Body of pancreas (tissue), 4 donors: ENCODE measurements at regions not wholly inside any gene's neighbourhood (a gene's known extent, or its start where the extent isn't known, plus 50 kb on each side); places are given as distances from the start of the nearest gene placed in this dataset.

Experiments
- ATAC-seq: fragments of 150-250 bp; one replicate; pipeline ENCODE4 v1.9.1; 2016
- DNase-seq, 4 donors: peaks; one replicate each; pipeline ENCODE4 v3.0.0-alpha.2; 2019
- H3K27ac ChIP-seq, 4 donors: fragments of 200-600 bp; sonication (generic); 1 replicate in 3 of 4; 2 replicates in 1 of 4; pipeline versions ENCODE4 v1.5.1 to v1.6.1; 2016 to 2019; ENCODE audit warnings: mild to moderate bottlenecking in 1 of 4, mixed read lengths in 1 of 4, moderate library complexity in 1 of 4
- H3K27me3 ChIP-seq, 2 donors: fragments of 200-600 bp; sonication (generic); one replicate each; pipeline ENCODE4 v1.6.0; 2016; ENCODE audit warnings: mild to moderate bottlenecking in 1 of 2
- H3K36me3 ChIP-seq, 2 donors: fragments of 200-600 bp; sonication (generic); replicated peaks in 1 of 2; 2 replicates each; pipeline ENCODE4 v1.5.1; 2016; ENCODE audit warnings: low read depth in 2 of 2; ENCODE audit not compliant: insufficient read depth in 1 of 2
- H3K4me1 ChIP-seq: fragments of 200-600 bp; sonication (generic); one replicate; pipeline ENCODE4 v1.6.0; 2016
- H3K4me3 ChIP-seq, 2 donors: fragments of 200-600 bp; sonication (generic); 1 replicate in 1 of 2; 2 replicates in 1 of 2; pipeline ENCODE4 v1.5.1; 2016 to 2019
- H3K9me3 ChIP-seq, 3 donors: fragments of 200-600 bp; sonication (generic); 1 replicate in 2 of 3; 2 replicates in 1 of 3; pipeline ENCODE4 v1.5.1; 2016
- POLR2A ChIP-seq, 3 donors: fragments of 450-650 bp; IDR thresholded peaks; one replicate each; pipeline ENCODE4 v1.6.1; 2016; ENCODE audit warnings: antibody characterized with exemption in 3 of 3, mild to moderate bottlenecking in 2 of 3
- WGBS, 2 donors: methylation state at CpG; one replicate each; pipeline ENCODE4 v1.1.5; 2017; 5-methylcytosine and 5-hydroxymethylcytosine counted together
- intact Hi-C: fragments of 100-400 bp; cut with DNase I; formaldehyde crosslinking; loops from one replicate; pipeline ENCODE4 v1.15.1; 2023
- TF ChIP-seq, protein P1 (sequence below), 7 experiments: fragments of 450-650 bp in 4 of 7; fragments of 200-600 bp in 3 of 7; sonication (generic) in 3 of 7; IDR thresholded peaks; one replicate each; pipeline ENCODE4 v1.5.1; 2016 to 2019; ENCODE audit warnings: antibody characterized with exemption in 7 of 7

DNA sequence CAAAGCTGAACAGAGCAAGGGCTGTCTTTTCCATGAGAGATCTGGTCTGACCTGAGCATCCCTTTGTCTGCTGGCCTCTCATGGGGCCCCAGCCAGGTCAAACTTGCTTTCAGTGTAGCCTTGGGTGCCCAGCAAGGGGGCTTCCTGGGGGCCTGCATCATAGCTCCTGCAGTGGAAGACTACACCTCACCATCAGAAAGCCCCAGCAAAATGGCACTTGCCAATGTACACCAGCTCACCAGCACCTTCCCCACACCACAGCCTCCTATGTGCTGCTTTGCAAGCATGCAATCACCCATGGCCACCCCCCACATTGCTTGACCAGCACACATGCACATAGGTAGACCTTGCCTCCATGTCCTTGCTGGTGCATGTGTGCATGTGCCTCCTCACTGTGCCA lies 1478.1 kb downstream of the FSTL5 start:
- Histone ChIP-seq H3K9me3 (no peaks in the 10 kb centered on the region), H3K4me3 (no peak overlapping the region)

DNA sequence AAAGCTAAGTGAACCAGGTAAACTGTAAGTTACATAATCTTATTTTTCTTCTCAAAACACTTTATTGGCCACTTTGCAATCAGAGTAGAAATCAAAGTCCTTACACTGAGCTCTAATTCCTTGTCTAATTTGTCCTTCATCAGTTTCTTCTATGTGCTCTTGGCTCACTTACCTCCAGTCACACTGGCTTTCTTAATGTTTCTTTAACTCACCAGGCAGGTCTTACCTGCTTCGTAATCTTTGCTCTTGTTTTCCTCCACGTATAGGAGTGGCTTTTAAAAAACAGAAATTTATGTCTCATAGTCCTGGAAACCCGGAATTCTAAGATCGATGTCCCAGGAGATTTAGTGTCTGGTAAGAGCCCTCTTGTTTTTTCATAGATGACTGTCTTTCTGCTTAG lies 1462.1 kb downstream of the FSTL5 start:
- no peak for ATAC-seq
- Histone ChIP-seq H3K4me1 (no peaks in the 10 kb centered on the region), H3K27ac (no peak overlapping the region), H3K27me3 (no peaks in the 10 kb centered on the region), H3K36me3 (no peaks in the 10 kb centered on the region), H3K4me3 (no peak overlapping the region), H3K9me3 (no peaks in the 10 kb centered on the region)
- 53 to 63% methylated on average over 4 of the region's 4 CpGs for WGBS, 2 donors
- no peak for DNase-seq
- intact Hi-C loops: no loop called here
- no peak for TF ChIP-seq POLR2A (IDR thresholded peaks at IDR 0.05)
- TF ChIP-seq, protein P1, sequence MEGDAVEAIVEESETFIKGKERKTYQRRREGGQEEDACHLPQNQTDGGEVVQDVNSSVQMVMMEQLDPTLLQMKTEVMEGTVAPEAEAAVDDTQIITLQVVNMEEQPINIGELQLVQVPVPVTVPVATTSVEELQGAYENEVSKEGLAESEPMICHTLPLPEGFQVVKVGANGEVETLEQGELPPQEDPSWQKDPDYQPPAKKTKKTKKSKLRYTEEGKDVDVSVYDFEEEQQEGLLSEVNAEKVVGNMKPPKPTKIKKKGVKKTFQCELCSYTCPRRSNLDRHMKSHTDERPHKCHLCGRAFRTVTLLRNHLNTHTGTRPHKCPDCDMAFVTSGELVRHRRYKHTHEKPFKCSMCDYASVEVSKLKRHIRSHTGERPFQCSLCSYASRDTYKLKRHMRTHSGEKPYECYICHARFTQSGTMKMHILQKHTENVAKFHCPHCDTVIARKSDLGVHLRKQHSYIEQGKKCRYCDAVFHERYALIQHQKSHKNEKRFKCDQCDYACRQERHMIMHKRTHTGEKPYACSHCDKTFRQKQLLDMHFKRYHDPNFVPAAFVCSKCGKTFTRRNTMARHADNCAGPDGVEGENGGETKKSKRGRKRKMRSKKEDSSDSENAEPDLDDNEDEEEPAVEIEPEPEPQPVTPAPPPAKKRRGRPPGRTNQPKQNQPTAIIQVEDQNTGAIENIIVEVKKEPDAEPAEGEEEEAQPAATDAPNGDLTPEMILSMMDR (IDR thresholded peaks at IDR 0.05): no peak

More for the DNA sequence above, 1478.1 kb downstream of the FSTL5 start:
- intact Hi-C loops: no loop called here
- ATAC-seq: no peak
- no peak for TF ChIP-seq POLR2A (IDR thresholded peaks at IDR 0.05)
- TF ChIP-seq, protein P1 (IDR thresholded peaks at IDR 0.05): no peak
- H3K4me1 ChIP-seq: no peaks in the 10 kb centered on the region
- H3K36me3 ChIP-seq: no peaks in the 10 kb centered on the region
- no peak for DNase-seq
- H3K27ac ChIP-seq: no peak overlapping the region
- H3K27me3 ChIP-seq: no peaks in the 10 kb centered on the region

DNA sequence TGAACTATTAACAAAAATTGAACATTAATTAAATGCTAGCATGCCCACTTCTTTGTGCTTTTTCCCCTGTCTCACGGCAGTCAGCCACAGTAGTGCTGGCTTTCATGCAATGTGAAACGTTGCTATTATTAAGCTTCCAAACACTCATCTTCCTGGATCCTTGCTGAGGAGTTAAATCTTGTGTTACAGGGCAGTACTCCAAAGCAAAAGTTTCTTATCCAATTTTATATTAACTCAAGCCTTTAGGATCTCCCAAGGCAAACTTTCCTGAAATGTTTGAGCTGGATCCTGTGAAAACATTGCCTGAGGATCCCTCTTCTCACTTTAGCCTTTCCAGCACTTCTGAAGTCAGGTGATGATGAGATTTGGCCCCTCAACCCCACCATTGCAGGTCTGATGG lies 1454.8 kb downstream of the FSTL5 start:
- Histone ChIP-seq H3K36me3 (no peaks in the 10 kb centered on the region), H3K4me1 (no peaks in the 10 kb centered on the region), H3K27ac (no peak overlapping the region), H3K9me3 (no peaks in the 10 kb centered on the region), H3K27me3 (no peaks in the 10 kb centered on the region), H3K4me3 (no peak overlapping the region)
- WGBS, 2 donors: 52 to 62% methylated on average over 2 of the region's 2 CpGs
- DNase-seq: no peak
- TF ChIP-seq, protein P1 (IDR thresholded peaks at IDR 0.05): no peak
- no peak for TF ChIP-seq POLR2A (IDR thresholded peaks at IDR 0.05)
- intact Hi-C loops: no loop called here
- ATAC-seq: no peak

DNA sequence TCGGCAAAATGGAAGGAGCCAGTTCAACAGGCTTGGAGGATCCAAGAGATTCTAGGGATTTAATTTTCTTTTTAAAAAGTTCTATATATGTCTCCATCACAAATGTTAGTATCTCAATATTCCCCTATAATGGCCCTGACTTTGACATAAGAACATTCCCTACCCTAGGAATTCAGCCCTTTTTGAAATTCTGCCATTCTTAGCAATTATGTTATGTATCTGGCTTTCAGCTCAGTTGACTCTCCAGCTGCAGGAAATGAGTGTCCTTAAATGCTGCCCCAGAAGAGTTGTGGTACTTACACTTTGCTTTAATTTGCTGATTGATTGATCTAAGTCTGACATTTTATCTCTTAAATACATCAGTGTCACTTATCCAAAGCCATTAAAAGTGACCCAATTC lies 1454.3 kb downstream of the FSTL5 start:
- no peaks in the 10 kb centered on the region for H3K36me3 ChIP-seq
- intact Hi-C loops: no loop called here
- no peaks in the 10 kb centered on the region for H3K27me3 ChIP-seq
- H3K4me3 ChIP-seq: no peak overlapping the region
- H3K9me3 ChIP-seq: no peaks in the 10 kb centered on the region
- ATAC-seq (no peak), DNase-seq (no peak)
- no peaks in the 10 kb centered on the region for H3K4me1 ChIP-seq
- TF ChIP-seq POLR2A (IDR thresholded peaks at IDR 0.05): no peak
- TF ChIP-seq, protein P1 (IDR thresholded peaks at IDR 0.05): no peak
- 96 to 97% methylated on average over 1 of the region's 1 CpG for WGBS, 2 donors
- H3K27ac ChIP-seq: no peak overlapping the region

DNA sequence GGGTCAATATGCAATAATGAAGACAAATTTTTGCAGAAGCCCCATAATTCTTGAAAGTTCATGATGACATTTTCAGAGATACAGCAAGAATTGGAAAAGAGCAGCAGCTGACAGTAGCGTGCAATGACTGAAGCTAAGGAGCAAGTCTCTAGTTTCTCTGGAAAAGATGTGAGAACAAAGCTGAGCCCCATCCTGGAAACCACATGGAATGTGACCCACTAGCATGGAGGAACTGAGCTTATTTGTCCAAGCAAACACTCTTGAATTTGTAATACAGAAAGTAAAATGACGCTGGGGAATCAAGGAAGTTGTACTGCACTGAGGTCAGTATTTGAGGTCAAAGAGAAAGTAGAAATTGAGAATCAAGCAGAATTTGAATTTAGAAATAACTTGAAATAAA lies 1447.2 kb downstream of the FSTL5 start:
- Histone ChIP-seq H3K27me3 (no peaks in the 10 kb centered on the region), H3K9me3 (no peaks in the 10 kb centered on the region), H3K36me3 (no peaks in the 10 kb centered on the region), H3K4me3 (no peak overlapping the region), H3K27ac (no peak overlapping the region), H3K4me1 (no peaks in the 10 kb centered on the region)
- 65 to 76% methylated on average over 2 of the region's 2 CpGs for WGBS, 2 donors
- ATAC-seq (no peak), DNase-seq (no peak)
- TF ChIP-seq, protein P1 (IDR thresholded peaks at IDR 0.05): no peak
- no peak for TF ChIP-seq POLR2A (IDR thresholded peaks at IDR 0.05)
- intact Hi-C loops: no loop called here
